ENCODE measurements at regions not wholly inside any gene's neighbourhood (a gene's known extent, or its start where the extent isn't known, plus 50 kb on each side); places are given as distances from the start of the nearest gene placed in this dataset.
"Not testable (repeated sequence)": the region's sequence is repeated elsewhere in the genome, so short reads cannot be mapped to it uniquely, and the experiment has no call there.

DNA sequence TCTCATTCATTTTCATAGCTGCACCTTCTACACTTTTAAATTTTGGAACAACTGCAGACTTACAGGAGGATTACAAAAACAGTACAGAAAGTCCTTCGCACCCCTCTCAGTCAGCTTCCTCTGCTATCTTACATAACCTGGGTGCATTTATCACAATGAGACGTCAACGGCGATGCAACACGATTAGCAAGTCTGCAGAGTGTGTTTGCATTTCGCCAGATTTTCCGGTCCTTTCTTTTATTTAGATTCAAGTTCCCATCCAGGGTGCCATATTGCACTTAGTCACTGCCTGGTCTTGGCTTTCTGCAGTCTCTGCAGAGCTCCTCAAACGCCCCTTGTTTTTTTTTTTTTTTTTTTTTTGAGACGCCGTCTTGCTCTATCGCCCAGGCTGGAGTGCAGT is 85.9 kb downstream of the ASMT start:
- DNase-seq: no peak

DNA sequence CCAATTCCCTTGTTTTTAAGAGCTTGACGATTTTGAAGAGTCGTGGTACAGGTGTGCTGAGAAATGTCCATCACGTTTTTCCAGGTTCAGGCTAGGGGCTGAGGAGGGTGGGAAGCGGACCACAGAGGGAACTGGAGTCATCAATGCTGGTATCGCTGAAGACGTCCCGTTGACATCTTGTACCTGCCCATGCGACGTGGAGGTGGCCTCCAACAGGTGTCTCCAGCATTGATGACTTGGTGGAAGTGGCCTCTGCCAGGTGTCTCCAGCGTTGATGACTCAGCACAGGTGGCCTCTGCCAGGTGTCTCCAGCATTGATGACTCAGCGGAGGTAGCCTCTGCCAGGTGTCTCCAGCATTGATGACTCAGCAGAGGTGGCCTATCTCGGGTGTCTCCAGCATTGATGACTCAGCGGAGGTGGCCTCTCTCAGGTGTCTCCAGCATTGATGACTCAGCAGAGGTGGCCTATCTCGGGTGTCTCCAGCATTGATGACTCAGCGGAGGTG is 86.6 kb downstream of the ASMT start:
- not testable (repeated sequence) for DNase-seq

DNA sequence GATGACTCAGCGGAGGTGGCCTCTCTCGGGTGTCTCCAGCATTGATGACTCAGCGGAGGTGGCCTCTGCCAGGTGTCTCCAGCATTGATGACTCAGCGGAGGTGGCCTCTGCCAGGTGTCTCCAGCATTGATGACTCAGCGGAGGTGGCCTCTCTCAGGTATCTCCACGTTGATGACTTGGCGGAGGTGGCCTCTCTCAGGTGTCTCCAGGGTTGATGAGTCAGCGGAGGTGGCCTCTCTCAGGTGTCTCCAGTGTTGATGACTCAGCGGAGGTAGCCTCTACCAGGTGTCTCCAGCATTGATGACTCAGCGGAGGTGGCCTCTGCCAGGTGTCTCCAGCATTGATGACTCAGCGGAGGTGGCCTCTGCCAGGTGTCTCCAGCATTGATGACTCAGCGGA is 87.3 kb downstream of the ASMT start:
- DNase-seq: not testable (repeated sequence)

DNA sequence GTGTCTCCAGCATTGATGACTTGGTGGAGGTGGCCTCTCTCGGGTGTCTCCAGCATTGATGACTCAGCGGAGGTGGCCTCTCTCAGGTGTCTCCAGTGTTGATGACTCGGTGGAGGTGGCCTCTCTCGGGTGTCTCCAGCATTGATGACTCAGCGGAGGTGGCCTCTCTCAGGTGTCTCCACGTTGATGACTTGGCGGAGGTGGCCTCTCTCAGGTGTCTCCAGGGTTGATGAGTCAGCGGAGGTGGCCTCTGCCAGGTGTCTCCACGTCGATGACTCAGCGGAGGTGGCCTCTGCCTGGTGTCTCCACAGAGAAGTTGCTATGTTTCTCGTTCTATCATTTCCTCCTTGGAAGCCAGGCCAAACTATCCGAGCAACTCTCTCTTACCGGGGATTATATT is 87.7 kb downstream of the ASMT start:
- not testable (repeated sequence) for DNase-seq

DNA sequence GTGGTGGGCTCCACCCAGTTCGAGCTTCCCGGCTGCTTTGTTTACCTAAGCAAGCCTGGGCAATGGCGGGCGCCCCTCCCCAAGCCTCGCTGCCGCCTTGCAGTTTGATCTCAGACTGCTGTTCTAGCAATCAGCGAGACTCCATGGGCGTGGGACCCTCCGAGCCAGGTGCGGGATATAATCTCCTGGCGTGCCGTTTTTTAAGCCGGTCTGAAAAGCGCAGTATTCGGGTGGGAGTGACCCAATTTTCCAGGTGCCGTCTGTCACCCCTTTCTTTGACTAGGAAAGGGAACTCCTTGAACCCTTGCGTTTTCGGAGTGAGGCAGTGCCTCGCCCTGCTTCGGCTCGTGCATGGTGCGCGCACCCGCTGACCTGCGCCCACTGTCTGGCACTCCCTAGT is 94.4 kb downstream of the ASMT start:
- DNase-seq: not testable (repeated sequence)

DNA sequence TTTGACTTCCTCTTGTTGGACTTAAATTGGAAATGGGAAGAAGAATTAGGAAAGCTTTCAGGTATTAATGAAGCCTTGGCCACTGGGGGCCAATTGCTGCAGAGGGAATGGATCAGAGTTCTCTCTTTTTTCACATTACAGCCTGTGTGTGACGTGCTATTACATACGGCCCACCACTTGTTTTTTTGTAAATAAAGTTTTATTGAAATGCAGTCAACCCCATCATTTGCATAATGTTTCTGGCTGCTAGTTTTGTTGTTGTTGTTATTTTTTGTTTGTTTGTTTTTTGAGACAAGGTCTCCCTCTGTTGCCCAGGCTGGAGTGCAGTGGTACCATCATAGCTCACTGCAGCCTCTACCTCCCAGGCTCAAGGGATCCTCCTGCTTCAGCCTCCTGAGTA is 98.4 kb downstream of the ASMT start:
- no peak for DNase-seq

DNA sequence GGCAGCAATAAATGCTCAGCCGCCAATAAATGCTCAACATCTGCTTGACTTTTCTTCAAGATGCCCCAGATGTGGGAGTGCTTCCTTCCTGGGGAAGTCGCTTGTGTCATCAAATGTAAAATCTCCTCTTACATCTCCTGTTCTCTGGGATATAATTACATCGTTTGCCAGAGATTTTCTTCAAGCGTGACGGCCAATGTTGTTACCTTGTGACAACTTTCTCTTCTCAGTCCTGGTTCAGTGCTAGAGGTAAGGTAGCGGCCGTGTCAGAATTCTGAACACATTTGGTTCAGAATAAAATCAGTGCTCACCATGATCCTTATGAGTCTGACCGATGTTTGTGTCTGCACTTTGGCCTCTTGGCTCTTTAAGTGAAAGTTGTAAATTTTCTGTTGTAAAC is 102.5 kb downstream of the ASMT start:
- DNase-seq: no peak

DNA sequence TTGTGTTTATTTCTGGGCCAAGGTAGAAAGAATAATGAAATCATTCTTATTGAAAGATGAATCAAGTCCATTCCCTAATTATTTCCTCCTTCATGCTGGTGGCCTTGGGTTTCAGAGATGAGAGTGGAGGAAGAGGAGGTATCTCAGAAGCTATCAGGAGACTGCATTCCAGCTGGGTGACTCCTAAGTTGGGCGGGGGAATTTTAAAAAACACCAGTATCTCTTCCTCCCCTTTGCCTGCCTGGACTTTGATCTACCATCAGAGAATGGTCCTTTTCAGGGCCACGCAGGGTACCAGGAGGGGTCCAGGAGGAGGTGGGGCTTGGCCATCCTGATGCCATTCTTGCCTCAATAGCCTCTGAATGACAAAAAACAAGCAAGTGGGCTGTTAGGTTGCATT is 104.4 kb downstream of the ASMT start:
- DNase-seq: no peak

DNA sequence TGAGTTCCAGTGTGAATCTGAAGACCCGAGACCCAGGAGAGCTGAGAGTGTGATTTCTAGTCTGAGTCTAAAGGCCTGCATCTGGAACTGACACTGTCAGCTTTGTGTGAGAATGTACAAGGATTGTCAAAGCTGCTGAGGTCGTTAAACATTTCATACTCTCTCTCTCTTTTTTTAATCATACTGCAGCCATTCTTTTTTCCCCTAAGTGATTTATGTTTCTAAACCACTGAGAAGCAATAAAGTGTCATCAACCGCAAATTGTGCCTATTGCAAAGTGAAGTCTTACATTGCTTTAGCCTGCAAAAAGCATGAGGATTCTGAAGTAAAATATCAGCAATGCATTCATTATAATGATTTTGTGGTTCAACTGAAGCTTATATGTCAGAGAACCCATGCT is 106.0 kb downstream of the ASMT start:
- DNase-seq: no peak

DNA sequence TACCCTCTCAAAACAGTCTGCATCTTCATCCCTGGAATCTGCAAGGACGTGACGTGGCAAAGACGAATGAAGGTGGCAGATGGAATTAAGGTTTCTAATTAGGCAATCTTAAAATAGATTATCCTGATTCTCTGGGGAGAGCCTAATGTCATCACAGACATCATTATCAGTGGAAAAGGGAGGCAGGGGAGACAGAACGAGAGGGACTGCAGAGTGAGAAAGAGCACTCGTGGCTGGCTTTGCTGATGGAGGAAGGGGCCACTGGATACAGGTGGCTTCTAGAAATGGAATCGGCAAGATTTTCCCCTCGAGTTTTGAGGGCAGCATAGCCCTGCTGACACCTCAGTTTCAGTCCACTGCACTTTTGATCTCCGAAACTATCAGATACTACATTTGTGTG is 110.6 kb downstream of the ASMT start:
- no peak for DNase-seq

DNA sequence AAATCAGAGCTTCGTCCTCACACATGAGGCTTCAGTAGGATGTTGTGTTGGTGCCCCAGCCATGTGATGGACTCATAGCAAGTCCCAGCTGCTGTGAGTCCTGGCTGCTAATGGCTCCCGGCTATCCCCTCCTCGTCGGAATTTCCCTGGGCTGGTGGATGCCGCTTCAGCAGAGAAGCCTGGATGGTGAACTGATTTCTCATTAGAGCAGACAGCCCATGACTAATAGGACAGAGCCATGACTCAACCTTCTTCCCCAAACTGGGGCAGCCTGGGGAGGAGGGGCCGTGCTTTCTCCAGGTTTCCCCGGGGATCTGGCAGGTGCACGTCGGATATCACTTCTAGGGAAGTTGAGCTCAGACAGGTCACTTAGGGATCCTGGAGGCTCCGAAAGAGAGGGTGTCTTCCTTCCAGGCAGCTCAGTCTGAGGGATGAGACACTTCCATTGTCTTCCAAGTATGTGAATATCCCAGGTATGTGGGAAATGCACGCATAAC is 112.7 kb downstream of the ASMT start:
- peak; percentile 67 for DNase-seq

DNA sequence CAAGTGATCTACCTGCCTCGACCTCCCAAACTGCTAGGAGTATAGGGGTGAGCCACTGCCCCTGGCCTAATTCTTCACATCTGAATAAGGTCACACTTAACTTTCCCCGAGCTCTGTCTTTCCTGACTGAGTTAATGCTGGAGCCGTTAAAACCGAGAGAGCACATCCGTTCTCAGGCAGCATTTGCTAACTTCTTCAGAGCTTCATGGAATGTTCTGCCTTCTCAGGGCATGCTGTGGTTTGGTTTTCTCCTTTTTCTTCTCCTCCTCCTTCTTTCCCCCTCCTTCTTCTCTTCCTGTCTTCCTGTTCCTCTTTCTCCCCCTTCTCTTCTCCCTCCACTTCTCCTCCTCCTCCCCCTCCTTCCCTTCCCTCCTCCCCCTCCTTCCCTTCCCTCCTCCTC is 119.9 kb downstream of the ASMT start:
- no peak for DNase-seq

DNA sequence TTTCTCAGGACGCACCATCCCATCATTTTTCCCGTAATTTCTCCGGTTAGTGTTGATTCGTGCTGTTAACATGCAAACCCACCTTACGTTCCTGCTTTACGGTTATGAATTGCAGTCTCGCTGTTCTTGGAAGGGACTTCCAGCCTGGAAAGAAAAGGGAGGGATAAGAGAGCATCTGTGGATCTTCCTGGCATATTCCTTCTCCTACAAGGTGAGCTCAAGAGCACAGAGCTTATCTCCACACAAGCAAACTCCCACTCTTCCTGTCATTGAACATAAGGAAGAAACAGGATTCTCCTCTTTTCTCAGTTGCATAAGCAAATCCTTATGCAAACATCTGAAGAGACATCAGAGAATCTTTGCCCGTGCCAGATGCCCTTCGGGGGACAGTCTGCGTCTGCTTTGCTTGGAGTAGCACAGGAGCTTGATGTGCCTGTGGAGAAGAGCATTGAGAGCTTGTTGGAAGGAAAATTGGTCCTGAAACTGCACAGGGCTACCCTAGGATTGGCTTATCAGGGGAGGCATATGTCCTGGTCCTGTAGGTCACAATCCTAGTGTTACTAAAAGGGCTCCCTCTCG is 127.0 kb downstream of the ASMT start:
- DNase-seq: no peak

DNA sequence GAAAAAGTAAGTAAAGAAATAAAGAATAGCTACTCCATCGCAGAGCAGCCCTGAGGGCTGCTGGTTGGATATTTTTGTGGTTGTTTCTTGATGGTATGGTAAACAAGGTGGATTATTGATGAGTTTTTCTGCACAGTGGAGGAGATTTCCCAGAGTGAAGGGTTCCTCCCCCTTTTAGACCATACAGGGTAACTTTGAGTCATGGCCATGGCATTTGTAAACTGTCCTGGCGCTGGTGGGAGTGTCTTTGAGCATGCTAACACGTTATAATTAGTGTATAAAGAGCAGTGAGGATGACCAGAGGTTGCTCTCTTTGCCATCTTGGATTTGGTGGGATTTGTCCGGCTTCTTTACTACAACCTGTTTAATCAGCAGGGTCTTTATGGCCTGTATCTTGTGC is 128.2 kb downstream of the ASMT start:
- DNase-seq: no peak

DNA sequence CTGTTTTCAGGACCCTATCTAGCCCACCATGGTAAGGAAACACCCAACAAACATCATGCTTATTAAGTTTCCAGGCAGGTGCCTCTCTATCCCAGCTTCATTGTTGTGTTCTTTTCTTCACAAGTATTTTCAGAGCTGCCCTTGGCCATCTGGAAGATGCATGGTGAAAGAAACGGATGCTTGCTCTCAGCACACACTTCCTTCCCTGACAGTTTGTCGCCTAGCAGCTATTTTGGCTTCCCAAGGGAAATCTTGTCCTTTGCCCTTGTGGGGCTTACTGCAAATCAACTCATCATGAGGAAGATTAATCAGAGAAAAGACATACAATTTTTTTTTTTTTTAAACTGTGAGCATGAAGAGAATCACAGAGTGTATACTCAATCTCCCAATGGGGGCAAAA is 128.8 kb downstream of the ASMT start:
- no peak for DNase-seq

DNA sequence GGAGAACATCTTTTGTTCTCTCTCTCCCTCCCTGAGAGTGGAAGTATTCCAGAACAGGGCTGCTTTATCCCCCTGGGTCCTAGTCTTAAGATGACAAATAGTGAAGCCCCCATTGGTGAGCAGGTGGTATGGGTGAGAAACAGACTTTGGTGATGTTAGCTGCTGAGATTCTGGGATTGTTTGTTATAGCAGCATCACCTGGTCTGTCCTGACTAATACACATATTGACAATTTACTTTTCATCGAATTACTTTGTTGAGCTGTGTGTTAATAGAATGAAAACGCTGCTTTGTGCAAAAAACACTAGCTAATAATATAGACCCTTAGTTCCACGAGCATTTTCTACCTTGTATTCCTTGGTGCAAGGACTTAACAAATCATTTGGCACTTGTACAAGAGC is 133.5 kb downstream of the ASMT start:
- DNase-seq: no peak

DNA sequence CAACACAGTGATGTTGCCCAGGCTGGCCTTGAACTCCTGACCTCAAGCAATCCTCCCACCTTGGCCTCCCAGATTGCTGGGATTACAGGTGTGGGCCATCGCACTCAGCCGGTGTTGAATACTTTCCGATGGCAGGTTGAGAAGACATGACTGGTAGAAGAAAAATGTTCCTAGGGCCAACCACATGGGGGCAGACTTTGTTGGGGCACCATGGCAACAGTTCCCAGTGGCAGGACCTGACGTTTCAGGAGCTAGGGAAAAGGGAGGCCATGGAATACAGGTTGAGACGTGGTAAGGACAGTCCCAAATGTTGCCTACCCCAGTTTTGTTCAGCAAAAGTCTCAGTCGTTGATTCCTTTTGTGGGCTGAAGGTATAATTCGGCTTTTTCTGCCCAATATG is 134.6 kb downstream of the ASMT start:
- DNase-seq: no peak

DNA sequence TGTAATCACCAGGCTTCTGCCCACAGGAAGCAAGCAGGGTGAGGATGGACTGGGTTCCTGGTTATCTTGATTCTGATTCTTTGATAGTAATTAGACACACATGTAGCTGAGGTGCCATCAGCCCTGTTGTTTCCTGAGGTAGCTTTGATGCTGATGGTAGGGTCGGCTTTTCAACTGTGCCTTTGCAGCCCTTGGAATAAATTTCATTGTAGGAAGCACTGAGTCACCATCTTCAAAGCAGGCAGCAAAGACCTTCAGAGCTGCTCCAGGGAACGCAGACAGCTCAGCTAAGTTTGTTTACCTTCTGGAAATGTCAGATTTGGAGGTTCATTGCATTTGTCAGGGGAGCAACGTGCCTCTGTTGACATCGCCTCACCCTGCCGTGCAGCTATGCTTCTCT is 135.4 kb downstream of the ASMT start:
- no peak for DNase-seq

DNA sequence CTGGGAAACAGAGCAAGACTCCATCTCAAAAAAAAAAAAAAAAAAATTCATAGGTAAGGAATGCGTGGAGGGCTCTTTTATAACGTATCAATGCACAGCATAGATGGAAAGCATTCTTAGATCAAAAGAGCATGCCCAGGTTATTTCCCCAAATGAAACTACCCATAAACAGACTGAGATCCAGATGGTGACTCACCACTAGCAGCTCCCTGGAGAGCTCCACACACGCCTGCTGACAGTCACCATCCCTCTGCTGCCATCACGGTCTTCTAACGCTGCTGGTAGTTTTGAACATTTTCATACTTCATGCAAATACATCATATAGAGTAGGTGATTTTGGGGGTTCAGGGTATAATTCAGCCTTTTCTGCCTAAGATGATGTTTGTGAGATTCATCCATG is 136.9 kb downstream of the ASMT start:
- no peak for DNase-seq

DNA sequence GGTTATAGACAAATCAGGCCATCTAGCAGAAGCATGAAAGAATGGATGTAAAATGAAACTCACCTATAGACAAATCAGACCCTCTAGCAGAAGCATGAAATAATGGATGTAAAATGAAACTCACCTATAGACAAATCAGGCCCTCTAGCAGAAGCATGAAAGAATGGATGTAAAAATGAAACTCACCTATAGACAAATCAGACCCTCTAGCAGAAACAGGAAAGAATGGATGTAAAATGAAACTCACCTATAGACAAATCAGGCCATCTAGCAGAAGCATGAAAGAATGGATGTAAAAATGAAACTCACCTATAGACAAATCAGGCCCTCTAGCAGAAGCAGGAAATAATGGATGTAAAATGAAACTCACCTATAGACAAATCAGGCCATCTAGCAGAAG is 137.9 kb downstream of the ASMT start:
- DNase-seq: not testable (repeated sequence)

DNA sequence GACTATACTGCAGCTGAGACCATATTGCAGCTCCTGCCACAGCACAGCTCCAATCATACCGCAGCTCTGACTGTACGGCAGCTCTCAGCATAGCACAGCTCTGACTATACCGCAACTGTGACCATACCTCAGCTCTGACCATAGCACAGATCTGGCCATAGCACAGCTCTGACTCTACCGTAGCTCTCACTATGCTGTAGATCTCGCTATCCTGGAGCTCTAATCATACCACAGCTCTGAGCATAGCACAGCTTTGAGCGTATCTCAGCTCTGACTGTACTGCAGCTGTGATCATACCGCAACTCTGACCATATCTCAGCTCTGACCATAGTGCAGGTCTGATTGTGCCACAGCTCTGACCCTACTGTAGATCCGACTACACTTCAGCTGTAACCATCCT is 139.2 kb downstream of the ASMT start:
- DNase-seq: peak; percentile 80

DNA sequence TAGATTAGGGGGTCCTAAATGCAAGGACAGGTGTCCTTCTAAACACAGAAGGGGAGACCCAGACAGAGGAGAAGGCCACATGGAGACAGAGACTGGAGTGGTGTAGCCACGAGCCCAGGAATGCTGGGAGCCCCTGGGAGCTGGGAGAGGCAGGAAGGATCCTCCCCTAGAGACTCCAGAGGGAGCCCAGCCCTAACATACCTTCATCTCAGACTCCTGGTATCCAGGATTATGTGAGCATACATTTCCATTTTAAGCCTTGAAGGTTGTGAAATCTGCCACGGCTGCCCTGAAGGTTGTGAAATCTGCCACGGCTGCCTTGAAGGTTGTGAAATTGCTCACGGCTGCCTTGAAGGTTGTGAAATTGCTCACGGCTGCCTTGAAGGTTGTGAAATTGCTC is 148.4 kb downstream of the ASMT start:
- DNase-seq: no peak

DNA sequence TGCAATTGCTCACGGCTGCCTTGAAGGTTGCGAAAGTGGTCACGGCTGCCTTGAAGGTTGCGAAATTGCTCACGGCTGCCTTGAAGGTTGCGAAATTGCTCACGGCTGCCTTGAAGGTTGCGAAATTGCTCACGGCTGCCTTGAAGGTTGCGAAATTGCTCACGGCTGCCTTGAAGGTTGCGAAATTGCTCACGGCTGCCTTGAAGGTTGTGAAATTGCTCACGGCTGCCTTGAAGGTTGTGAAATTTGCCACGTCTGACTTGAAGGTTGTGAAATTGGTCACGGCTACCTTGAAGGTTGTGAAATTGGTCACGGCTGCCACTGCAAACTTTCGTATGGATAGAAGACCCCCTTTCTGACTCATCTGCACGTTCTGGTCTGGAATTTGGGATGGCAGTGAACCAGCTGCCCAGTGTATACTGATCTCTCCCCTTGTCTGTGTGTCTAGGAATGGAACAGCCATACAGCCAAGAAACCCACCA is 150.1 kb downstream of the ASMT start:
- not testable (repeated sequence) for DNase-seq

DNA sequence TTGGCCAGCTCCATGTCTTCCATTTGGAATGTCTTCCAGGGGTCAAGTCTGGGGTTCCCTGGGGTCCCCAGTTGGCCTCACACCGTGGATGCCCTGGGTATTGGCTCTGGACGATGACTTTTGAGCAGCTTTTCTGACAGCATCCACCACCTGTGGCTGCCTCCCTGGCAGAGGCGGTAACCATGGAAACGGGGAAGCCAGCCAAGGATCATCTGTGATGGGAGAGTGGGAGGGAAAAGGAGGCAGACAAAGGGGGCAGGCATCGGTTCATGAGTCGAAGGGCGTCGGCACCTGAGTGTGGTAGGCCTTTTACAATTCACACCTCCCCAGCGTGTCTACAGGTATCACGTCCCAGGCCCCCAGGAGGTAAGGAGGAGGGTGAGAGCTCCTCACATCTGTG is 152.2 kb downstream of the ASMT start:
- no peak for DNase-seq

DNA sequence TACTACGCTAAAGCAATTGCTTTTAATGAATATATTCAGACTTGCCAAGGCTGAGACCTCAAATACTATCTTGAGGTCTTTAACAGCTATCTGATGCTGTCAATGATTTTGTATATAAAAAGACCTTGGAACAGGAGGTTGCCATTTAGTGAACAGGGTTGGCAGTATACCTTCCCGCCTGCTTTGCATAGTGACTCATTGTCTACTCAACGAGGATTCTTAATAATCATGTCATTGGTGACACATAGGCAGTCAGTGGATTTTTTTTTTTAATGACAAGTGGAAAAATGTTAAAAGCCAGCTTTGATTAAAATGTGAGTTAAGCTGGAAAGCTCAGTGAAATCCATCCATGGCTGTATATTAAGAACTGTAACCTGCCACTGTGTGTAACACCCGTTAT is 164.0 kb downstream of the ASMT start:
- DNase-seq: no peak

Data from amniotic stem cell (primary cell).